ENCODE measurements at regions not wholly inside any gene's neighbourhood (a gene's known extent, or its start where the extent isn't known, plus 50 kb on each side); places are given as distances from the start of the nearest gene placed in this dataset.

DNA sequence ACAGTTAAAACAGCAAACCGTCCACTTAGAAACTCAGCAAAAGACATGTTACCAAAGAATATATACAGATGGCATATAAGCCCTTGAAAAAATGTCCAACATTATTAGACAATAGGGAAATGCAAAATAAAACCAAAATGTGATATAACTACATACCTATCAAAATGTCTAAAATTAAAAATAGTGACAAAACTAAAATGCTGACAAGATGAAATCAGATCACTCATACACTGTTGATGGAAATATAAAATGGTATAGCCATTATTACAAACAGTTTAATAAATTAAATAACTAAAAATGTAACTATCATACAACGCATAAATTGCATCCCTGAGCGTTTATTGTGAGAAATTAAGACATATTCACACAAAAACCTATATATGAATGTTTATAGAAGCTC lies 939.7 kb upstream of the ZWINT start:
- H3K4me3 ChIP-seq (ENCODE audit: low read depth, low read length) = no peak overlapping the region
- POLR2A ChIA-PET = no interaction called here
- BruUV-seq (replicated peaks) = no TSS peak
- no peaks in the 10 kb centered on the region for H3K4me1 ChIP-seq
- no peaks in the 10 kb centered on the region for H3K36me3 ChIP-seq (ENCODE audit: control insufficient read depth, insufficient read depth, low read length)
- no peaks in the 10 kb centered on the region for H3K9me3 ChIP-seq
- Mint-ChIP-seq H3K4me1 (ENCODE audit: low read depth, unreplicated experiment) (no peaks in the 10 kb centered on the region), H3K9me3 (ENCODE audit: unreplicated experiment) (no peaks in the 10 kb centered on the region), H3K27me3 (ENCODE audit: insufficient read depth, unreplicated experiment) (no peaks in the 10 kb centered on the region), H3K36me3 (ENCODE audit: insufficient read depth, unreplicated experiment) (no peaks in the 10 kb centered on the region), H3K27ac (ENCODE audit: unreplicated experiment) (no peak overlapping the region), H3K4me3 (ENCODE audit: unreplicated experiment) (no peak overlapping the region)
- CTCF ChIA-PET = no interaction called here
- H3K27me3 ChIP-seq (replicated peaks; ENCODE audit: control insufficient read depth, insufficient read depth, low read length) = no peaks in the 10 kb centered on the region
- TF ChIP-seq, protein P1, sequence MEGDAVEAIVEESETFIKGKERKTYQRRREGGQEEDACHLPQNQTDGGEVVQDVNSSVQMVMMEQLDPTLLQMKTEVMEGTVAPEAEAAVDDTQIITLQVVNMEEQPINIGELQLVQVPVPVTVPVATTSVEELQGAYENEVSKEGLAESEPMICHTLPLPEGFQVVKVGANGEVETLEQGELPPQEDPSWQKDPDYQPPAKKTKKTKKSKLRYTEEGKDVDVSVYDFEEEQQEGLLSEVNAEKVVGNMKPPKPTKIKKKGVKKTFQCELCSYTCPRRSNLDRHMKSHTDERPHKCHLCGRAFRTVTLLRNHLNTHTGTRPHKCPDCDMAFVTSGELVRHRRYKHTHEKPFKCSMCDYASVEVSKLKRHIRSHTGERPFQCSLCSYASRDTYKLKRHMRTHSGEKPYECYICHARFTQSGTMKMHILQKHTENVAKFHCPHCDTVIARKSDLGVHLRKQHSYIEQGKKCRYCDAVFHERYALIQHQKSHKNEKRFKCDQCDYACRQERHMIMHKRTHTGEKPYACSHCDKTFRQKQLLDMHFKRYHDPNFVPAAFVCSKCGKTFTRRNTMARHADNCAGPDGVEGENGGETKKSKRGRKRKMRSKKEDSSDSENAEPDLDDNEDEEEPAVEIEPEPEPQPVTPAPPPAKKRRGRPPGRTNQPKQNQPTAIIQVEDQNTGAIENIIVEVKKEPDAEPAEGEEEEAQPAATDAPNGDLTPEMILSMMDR (IDR thresholded peaks at IDR 0.05; ENCODE audit: insufficient read depth in 1 of 2, low read depth in 1 of 2, low read length in 1 of 2, severe bottlenecking in 1 of 2, unreplicated experiment in 1 of 2) = no peak
- intact Hi-C loops (cut with micrococcal nuclease; ENCODE audit: unreplicated experiment) = no loop called here
- DNase-seq = no peak

DNA sequence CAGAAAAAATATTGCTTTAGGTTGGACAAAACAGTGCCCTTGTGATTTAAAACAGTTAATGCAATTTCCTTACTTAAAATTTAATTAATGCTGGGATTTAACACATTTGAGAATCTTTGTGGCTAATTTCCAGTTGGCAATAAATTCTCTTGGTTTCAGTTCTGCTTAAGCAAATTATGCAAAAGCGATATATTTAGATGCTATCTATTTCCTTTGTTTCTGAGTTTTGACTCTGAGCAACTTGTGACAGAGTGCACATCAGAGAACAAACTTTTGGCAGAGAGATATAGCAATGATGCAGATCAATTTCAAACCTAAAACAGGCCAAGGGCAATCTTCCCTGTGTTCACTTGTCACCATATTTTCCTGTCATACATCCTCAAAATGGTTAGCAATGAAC lies 933.6 kb upstream of the ZWINT start:
- Histone ChIP-seq H3K4me3 (ENCODE audit: low read depth, low read length) (no peak overlapping the region), H3K27me3 (replicated peaks; ENCODE audit: control insufficient read depth, insufficient read depth, low read length) (no peaks in the 10 kb centered on the region), H3K9me3 (no peaks in the 10 kb centered on the region), H3K4me1 (no peaks in the 10 kb centered on the region), H3K36me3 (ENCODE audit: control insufficient read depth, insufficient read depth, low read length) (no peaks in the 10 kb centered on the region)
- no peaks in the 10 kb centered on the region for H3K36me3 Mint-ChIP-seq (ENCODE audit: insufficient read depth, unreplicated experiment)
- ChIA-PET POLR2A (no interaction called here), CTCF (no interaction called here)
- H3K4me3 Mint-ChIP-seq (ENCODE audit: unreplicated experiment) = no peak overlapping the region
- intact Hi-C loops (cut with micrococcal nuclease; ENCODE audit: unreplicated experiment) = no loop called here
- no peaks in the 10 kb centered on the region for H3K4me1 Mint-ChIP-seq (ENCODE audit: low read depth, unreplicated experiment)
- no peak overlapping the region for H3K27ac Mint-ChIP-seq (ENCODE audit: unreplicated experiment)
- BruUV-seq (replicated peaks) = no TSS peak
- TF ChIP-seq, protein P1 (IDR thresholded peaks at IDR 0.05; ENCODE audit: insufficient read depth in 1 of 2, low read depth in 1 of 2, low read length in 1 of 2, severe bottlenecking in 1 of 2, unreplicated experiment in 1 of 2) = no peak
- no peak for DNase-seq
- H3K9me3 Mint-ChIP-seq (ENCODE audit: unreplicated experiment) = no peaks in the 10 kb centered on the region
- no peaks in the 10 kb centered on the region for H3K27me3 Mint-ChIP-seq (ENCODE audit: insufficient read depth, unreplicated experiment)

DNA sequence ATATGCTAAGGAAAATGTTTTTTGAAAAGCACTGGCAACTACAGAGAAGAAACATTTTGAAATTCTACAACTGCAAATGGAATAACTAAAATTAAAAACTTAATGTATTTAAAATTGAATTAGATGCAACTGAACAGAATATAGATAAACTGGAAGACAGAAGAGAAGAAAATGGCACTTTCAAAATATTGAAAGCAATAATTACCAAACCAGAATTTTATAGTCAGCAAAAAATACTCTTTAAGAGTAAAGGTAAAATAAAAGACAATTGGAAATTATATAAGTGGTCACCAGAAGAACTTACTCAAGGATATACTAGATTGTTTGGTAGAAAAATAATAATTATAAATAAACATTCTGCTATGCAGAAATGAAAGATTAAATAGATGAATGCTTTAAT lies 927.7 kb upstream of the ZWINT start:
- Mint-ChIP-seq H3K9me3 (ENCODE audit: unreplicated experiment) (no peaks in the 10 kb centered on the region), H3K4me3 (ENCODE audit: unreplicated experiment) (no peak overlapping the region), H3K27ac (ENCODE audit: unreplicated experiment) (no peak overlapping the region), H3K4me1 (ENCODE audit: low read depth, unreplicated experiment) (no peaks in the 10 kb centered on the region), H3K27me3 (ENCODE audit: insufficient read depth, unreplicated experiment) (no peaks in the 10 kb centered on the region), H3K36me3 (ENCODE audit: insufficient read depth, unreplicated experiment) (no peaks in the 10 kb centered on the region)
- H3K4me1 ChIP-seq = no peaks in the 10 kb centered on the region
- intact Hi-C loops (cut with micrococcal nuclease; ENCODE audit: unreplicated experiment) = no loop called here
- DNase-seq = no peak
- H3K27me3 ChIP-seq (replicated peaks; ENCODE audit: control insufficient read depth, insufficient read depth, low read length) = no peaks in the 10 kb centered on the region
- BruUV-seq (replicated peaks) = no TSS peak
- H3K9me3 ChIP-seq = no peaks in the 10 kb centered on the region
- CTCF ChIA-PET = no interaction called here
- TF ChIP-seq, protein P1 (IDR thresholded peaks at IDR 0.05; ENCODE audit: insufficient read depth in 1 of 2, low read depth in 1 of 2, low read length in 1 of 2, severe bottlenecking in 1 of 2, unreplicated experiment in 1 of 2) = no peak
- H3K4me3 ChIP-seq (ENCODE audit: low read depth, low read length) = no peak overlapping the region
- POLR2A ChIA-PET = no interaction called here
- H3K36me3 ChIP-seq (ENCODE audit: control insufficient read depth, insufficient read depth, low read length) = no peaks in the 10 kb centered on the region

All from Caco-2 (cell line).